ENCODE measurements at regions not wholly inside any gene's neighbourhood (a gene's known extent, or its start where the extent isn't known, plus 50 kb on each side); places are given as distances from the start of the nearest gene placed in this dataset.

DNA sequence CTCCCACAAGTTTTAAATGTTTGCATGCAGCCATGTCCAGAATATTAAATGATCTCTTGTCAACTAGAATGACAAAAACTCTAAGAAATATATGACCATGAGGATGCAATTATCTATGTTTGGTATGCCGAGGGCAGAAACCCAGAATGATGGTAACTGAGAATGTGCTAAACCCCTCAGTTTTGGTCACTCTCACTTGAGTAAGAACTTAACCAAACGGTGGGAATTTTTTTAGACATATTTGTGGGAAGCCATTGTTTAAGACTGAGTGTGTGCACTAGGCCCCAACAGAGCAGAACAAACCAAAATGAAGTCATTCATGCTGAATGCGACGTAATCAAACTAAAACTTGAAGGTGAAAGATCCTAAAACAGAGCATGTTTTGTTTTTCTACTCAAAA is 1927.9 kb upstream of the SEL1L start:
- DNase-seq (ENCODE audit: low read depth) = no peak
- TF ChIP-seq, protein P1, sequence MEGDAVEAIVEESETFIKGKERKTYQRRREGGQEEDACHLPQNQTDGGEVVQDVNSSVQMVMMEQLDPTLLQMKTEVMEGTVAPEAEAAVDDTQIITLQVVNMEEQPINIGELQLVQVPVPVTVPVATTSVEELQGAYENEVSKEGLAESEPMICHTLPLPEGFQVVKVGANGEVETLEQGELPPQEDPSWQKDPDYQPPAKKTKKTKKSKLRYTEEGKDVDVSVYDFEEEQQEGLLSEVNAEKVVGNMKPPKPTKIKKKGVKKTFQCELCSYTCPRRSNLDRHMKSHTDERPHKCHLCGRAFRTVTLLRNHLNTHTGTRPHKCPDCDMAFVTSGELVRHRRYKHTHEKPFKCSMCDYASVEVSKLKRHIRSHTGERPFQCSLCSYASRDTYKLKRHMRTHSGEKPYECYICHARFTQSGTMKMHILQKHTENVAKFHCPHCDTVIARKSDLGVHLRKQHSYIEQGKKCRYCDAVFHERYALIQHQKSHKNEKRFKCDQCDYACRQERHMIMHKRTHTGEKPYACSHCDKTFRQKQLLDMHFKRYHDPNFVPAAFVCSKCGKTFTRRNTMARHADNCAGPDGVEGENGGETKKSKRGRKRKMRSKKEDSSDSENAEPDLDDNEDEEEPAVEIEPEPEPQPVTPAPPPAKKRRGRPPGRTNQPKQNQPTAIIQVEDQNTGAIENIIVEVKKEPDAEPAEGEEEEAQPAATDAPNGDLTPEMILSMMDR (IDR thresholded peaks at IDR 0.05; ENCODE audit: insufficient read depth, low read depth, low read length, missing control alignments) = no peak
- no peak overlapping the region for H3K4me3 ChIP-seq (ENCODE audit: low read length)

- no peak overlapping the region for H3K4me3 ChIP-seq (ENCODE audit: low read length)
- TF ChIP-seq, protein P1 (IDR thresholded peaks at IDR 0.05; ENCODE audit: insufficient read depth, low read depth, low read length, missing control alignments) = no peak
- DNase-seq (ENCODE audit: low read depth) = no peak
Measured at GRCh38 chr14:83462759-83463158, 1929.1 kb upstream of the SEL1L start.

GRCh38 chr14:83463500-83464098 is 1929.9 kb upstream of the SEL1L start:
- H3K4me3 ChIP-seq (ENCODE audit: low read length) = no peak overlapping the region
- peak; percentile 73 for DNase-seq (ENCODE audit: low read depth)
- TF ChIP-seq, protein P1 (IDR thresholded peaks at IDR 0.05; ENCODE audit: insufficient read depth, low read depth, low read length, missing control alignments) = peak; percentile 83

DNA sequence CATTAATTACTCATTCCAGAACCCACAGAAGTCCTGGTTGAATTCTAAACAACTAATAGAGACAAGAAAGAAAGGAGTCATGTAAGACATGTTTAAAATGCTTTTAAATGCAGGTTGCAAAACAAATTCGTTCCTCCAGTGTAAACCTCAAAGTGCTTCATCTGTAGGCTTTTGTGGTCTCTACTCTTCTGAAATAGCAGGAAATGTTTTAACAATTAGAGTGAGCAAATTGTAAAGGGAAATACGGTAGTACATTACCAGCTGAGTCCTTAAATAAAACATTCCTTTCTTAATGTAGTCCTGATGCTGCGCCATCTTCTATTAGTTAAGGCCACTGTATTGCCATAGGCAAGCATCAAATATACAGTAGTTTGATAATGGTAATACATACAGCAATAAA is 1934.2 kb upstream of the SEL1L start:
- TF ChIP-seq, protein P1 (IDR thresholded peaks at IDR 0.05; ENCODE audit: insufficient read depth, low read depth, low read length, missing control alignments) = no peak
- no peak overlapping the region for H3K4me3 ChIP-seq (ENCODE audit: low read length)
- no peak for DNase-seq (ENCODE audit: low read depth)

DNA sequence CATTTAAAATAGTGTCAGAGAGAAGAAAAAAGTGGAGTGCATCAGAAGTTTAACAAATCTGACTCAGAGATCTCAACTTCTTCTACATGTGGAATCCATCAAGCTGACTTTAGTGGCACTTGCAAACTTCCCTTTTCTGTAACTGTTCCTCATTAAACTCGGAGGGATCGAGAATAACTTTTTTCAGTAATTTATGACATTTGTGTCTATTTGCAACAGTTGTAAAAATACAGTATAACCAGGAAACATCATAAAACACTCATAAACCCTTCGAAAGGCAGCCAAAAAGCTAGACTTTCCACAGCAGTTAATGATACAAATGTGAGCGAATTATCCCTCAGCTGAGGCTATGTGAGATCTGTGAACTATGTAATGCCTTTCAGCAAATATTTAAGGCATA is 1936.8 kb upstream of the SEL1L start:
- TF ChIP-seq, protein P1 (IDR thresholded peaks at IDR 0.05; ENCODE audit: insufficient read depth, low read depth, low read length, missing control alignments) = no peak
- H3K4me3 ChIP-seq (ENCODE audit: low read length) = no peak overlapping the region
- no peak for DNase-seq (ENCODE audit: low read depth)

DNA sequence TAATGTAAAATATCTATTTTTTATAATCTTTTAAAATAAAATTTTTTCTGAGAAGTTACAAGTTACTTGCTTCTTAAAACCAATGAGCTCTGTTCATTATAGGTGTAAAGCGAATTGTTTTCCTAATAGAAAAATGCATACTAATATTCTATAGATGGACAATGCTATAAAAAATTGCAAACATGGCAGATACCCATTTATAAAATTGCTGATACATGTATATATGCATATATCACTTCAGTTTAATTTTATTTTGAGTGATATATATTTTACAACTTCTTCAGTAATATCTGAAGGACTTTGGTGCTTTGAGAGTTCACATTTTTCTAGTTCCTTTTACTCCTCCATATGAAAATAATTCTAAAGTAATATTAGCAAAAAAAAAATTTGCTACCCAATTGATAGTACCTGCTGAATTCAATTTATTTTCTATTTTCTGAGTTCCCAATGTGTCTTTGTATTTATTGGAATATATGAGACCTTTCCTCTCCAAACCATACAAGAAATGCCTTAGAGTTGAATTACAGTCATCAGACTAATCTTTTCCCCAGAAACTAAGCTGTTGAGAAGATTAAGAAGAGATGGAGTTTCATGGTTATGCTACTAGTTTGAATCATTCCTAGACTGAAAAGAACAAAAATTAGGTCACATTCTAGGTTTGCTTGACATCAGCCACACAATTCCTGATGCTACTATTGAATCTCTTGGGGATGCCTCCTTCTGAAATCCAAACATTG is 1937.5 kb upstream of the SEL1L start:
- no peak for DNase-seq (ENCODE audit: low read depth)
- TF ChIP-seq, protein P1 (IDR thresholded peaks at IDR 0.05; ENCODE audit: insufficient read depth, low read depth, low read length, missing control alignments) = no peak
- H3K4me3 ChIP-seq (ENCODE audit: low read length) = no peak overlapping the region
